GM18858 (cell line): ENCODE measurements at regions not wholly inside any gene's neighbourhood (a gene's known extent, or its start where the extent isn't known, plus 50 kb on each side); places are given as distances from the start of the nearest gene placed in this dataset.

ENCODE experiments used
- ATAC-seq: cut with Tn5 transposase; IDR thresholded peaks from one replicate; pipeline ENCODE4 v1.9.1; 2021; ENCODE audit not compliant: unreplicated experiment

- ATAC-seq = no peak
Measured at GRCh38 chr13:82850644-82851043, 1031.6 kb downstream of the SLITRK1 start.

- no peak for ATAC-seq
Measured at GRCh38 chr13:82848766-82849165, 1033.5 kb downstream of the SLITRK1 start.

DNA sequence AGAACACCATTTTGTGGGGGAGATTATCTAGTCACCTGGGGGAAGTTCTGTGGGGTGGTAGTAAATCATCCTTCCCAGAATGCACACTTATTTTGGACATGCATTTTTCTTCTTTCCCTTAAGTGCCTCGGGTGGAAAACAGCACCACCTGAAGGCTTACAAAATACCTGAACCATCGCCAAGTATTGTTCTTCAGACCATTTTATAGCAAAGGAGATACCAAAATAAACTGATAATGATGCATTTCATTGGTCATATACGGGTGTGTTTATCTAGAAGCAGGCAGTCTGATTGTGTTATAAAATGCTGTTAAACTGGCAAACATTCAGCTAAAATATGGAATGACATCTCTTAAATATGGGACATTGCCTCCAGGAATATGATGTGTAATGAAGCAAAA, 1034.7 kb downstream of the SLITRK1 start:
- no peak for ATAC-seq

- ATAC-seq = no peak
Measured at GRCh38 chr13:82833923-82834322, 1048.4 kb downstream of the SLITRK1 start.

DNA sequence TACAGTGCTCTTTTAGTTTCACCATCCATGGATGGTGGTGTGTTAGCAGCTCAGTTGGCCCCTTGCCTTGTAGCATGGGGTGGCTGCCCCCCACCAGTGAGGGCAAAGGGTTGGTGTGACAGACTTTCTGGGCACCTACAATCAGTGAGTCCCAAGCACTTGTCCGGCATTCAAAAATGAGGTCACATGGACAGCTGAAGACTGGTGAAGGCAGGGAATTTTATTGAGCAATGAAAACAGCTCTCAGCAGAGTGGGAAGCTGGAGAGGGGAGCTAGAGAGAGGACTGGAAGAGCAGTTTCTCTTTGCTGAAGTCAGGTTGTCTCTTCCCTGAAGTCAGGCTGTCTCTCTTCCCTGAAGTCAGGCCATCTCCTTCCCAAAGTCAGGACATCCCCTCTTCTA, 1053.2 kb downstream of the SLITRK1 start:
- ATAC-seq = no peak

DNA sequence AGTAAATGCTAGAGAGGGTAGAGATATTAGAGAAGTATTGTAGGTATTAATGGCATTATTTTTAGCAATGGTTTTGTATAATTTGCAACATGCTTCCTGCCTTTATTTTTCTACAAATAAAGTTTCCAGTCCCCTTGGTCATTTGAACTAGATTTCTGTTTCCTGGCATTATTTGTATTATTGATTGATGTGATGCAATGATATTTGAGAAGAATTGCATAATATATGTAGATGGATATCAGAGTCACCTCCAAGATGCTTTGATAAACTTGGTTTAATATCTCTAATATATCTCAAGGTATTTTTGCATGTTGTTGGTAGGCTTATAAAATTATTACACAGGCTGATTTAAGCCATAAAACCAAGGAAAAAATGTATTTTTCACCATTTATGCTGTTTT, 1054.5 kb downstream of the SLITRK1 start:
- no peak for ATAC-seq

DNA sequence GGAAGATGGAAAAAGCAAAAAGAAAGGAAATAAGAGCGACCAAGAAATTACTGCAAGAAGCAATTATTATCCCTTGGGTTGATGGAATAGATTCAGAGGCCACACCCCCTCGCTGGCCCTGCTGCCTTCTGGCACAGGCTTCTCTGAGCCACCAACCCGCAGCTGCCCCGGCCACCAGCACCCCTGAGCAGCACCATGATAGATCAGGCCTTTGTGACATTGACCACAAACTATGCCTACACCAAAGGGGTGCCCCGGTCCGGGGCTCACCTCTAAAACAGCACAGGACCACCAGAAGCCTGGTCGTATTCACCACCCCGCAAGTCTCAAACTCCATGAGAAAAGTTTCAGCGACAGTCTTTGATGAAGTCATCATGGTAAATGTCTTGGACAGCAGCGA, 1059.3 kb downstream of the SLITRK1 start:
- no peak for ATAC-seq

GRCh38 chr13:82817133-82817532, 1065.1 kb downstream of the SLITRK1 start:
- ATAC-seq = no peak

GRCh38 chr13:82815791-82816190, 1066.5 kb downstream of the SLITRK1 start:
- ATAC-seq = no peak

- no peak for ATAC-seq
Measured at GRCh38 chr13:82803341-82803740, 1078.9 kb downstream of the SLITRK1 start.

GRCh38 chr13:82802528-82802927, 1079.7 kb downstream of the SLITRK1 start:
- no peak for ATAC-seq

- no peak for ATAC-seq
Measured at GRCh38 chr13:82800391-82800790, 1081.9 kb downstream of the SLITRK1 start.

- ATAC-seq = no peak
Measured at GRCh38 chr13:82797876-82798275, 1084.4 kb downstream of the SLITRK1 start.

DNA sequence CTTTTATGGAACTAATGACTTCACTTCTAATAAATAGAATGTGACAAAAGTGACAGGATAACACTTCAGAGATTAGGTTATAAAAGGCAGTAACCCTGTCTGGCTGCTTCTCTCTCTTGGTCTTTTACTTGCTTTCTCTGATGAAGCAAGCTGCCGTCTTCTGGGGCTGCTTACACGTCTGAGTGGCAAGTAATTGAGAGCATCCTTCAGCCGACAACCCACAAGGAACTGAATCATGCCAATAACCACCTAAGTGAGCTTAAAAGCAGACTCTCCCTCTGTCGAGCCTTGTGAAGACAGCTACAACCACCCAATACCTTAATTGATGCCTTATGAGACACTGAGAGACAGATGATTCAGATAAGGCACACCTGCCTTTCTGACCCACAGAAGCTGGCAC, 1091.2 kb downstream of the SLITRK1 start:
- no peak for ATAC-seq

DNA sequence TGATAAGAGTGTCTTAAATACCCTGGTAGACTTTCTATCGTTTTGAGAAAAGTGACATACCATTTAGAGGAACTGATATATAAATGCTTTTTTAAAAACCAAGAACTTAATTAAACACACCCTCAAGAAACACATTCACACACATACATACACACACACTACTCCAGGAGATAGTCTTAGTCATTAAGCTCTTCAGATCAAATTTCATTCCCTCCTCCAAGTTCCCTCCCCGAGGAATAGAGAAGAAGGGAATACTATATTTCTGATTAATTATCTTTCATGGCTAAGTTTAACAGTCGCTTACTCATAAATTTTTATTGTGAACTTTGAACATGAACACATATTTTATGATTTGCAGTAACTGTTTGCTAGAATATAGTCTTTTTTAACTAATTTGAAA, 1109.5 kb downstream of the SLITRK1 start:
- no peak for ATAC-seq

- ATAC-seq = no peak
Measured at GRCh38 chr13:82766732-82767321, 1115.4 kb downstream of the SLITRK1 start.

DNA sequence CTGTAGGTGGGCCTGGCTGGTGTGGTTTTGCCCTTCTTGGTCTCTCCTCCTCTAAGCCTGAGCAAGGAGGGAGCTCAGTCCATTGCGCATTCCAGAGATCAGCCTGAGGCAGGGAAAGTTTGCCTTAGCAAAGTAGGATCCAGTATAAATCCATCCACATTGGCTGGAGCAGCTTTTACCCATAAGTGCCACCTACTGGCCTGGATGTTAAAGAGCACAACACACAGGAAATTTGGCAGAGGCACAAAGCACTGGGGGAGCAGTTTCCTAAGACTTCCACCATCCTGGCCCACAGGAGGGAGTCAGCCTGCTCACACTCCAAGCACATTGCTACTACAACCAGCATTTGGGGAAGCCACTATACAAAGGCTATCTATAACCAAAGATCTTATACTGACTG, 1124.2 kb downstream of the SLITRK1 start:
- ATAC-seq = no peak

DNA sequence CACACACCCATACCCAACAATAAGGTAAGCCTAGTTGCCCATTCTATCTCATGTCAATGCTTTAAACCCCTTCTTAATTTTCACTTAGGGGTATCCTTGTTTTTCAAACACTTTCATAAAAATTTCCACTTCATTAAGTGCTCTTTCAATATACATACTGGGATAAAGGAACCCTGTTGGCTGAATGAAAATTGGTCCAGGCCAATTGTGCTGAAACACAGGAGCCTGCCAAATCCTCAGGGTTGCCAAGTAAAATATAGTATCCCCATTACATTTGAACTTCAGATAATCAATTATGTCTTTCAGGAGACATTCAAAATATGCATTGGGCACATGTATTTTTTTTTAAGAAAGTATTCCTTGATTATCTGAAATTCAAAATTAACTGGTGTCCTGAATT, 1131.1 kb downstream of the SLITRK1 start:
- no peak for ATAC-seq

GRCh38 chr13:82749551-82749950, 1132.7 kb downstream of the SLITRK1 start:
- ATAC-seq = no peak

GRCh38 chr13:82747958-82748357, 1134.3 kb downstream of the SLITRK1 start:
- ATAC-seq = no peak

GRCh38 chr13:82747291-82747690, 1135.0 kb downstream of the SLITRK1 start:
- ATAC-seq = no peak

DNA sequence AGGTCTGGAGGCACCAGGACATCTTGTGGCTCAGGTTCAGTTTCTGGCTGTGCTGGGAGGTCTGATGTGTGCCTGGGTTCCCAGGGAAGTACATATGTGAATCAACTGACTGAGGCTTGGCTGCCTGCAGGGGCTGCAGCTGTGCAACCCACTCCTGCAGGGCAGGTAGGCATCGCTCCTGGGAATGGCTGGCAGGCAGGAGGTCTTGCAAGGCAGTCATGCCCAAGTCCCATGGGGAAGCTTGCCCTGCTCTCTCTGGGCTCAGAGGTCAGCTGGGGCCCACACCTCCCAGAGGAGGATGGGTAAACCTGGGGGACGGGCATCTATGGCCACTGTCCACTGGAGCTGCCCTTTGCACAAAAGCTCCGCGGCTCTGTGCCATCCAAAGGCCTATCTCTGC, 1141.8 kb downstream of the SLITRK1 start:
- no peak for ATAC-seq

DNA sequence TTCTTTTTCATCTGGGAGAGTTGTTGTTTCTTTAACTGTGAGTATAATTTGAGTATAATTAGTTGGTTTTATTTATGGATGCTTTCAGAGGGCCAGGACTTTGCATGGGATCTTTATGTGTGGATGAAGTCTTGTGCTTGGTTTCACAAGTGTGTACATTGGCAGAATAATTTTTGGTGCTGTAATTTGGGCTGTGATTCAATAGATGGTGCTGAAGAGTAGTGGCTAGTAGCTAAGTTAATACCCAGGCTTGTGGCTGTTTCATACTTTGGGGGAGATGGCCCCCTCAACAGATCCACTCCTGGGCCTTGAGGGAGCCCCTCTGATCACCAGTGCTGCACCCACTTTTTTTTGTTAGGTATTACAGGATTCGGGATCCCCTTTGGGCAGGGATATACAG, 1142.4 kb downstream of the SLITRK1 start:
- no peak for ATAC-seq

- ATAC-seq = no peak
Measured at GRCh38 chr13:82729401-82729800, 1152.9 kb downstream of the SLITRK1 start.
